Loucy (cell line): ENCODE measurements at regions not wholly inside any gene's neighbourhood (a gene's known extent, or its start where the extent isn't known, plus 50 kb on each side); places are given as distances from the start of the nearest gene placed in this dataset.

ENCODE experiments used
- H2AFZ ChIP-seq: fragments of 200-600 bp; sonication (generic); 2 replicates; pipeline ENCODE4 v1.6.0; 2016; ENCODE audit warnings: antibody characterized with exemption, mild to moderate bottlenecking, low read length, moderate library complexity
- H3F3A ChIP-seq: fragments of 200-600 bp; 2 replicates; pipeline ENCODE4 v1.6.0; 2016; ENCODE audit warnings: antibody characterized with exemption, low read depth, mild to moderate bottlenecking
- H3K27me3 ChIP-seq: fragments of 200-600 bp; sonication (generic); 2 replicates; pipeline ENCODE4 v1.6.1; 2014; ENCODE audit warnings: low read length, mild to moderate bottlenecking; ENCODE audit not compliant: insufficient read depth, poor library complexity, severe bottlenecking
- H3K36me3 ChIP-seq: fragments of 200-600 bp; sonication (generic); 2 replicates; pipeline ENCODE4 v1.6.1; 2016; ENCODE audit warnings: low read length; ENCODE audit not compliant: insufficient read depth
- H3K4me1 ChIP-seq: fragments of 200-600 bp; sonication (generic); 2 replicates; pipeline ENCODE4 v1.5.1; 2014; ENCODE audit warnings: low read length, mild to moderate bottlenecking; ENCODE audit not compliant: insufficient read depth, poor library complexity, severe bottlenecking
- H3K4me2 ChIP-seq: fragments of 200-600 bp; sonication (generic); 2 replicates; pipeline ENCODE4 v1.6.0; 2014; ENCODE audit warnings: antibody characterized with exemption, low read length, low read depth, mild to moderate bottlenecking; ENCODE audit not compliant: poor library complexity, severe bottlenecking
- H3K4me3 ChIP-seq: fragments of 200-600 bp; sonication (generic); 2 replicates; pipeline ENCODE4 v1.5.1; 2014; ENCODE audit warnings: low read length, mild to moderate bottlenecking, mixed read lengths; ENCODE audit not compliant: poor library complexity, severe bottlenecking
- H3K79me2 ChIP-seq: fragments of 200-600 bp; sonication (generic); 2 replicates; pipeline ENCODE4 v1.6.1; 2014; ENCODE audit warnings: low read length; ENCODE audit not compliant: insufficient read depth
- H3K9ac ChIP-seq: fragments of 200-600 bp; sonication (generic); 2 replicates; pipeline ENCODE4 v1.6.0; 2014; ENCODE audit warnings: mild to moderate bottlenecking, low read depth, low read length, moderate library complexity; ENCODE audit not compliant: poor library complexity, severe bottlenecking
- H3K9me2 ChIP-seq: fragments of 200-600 bp; sonication (generic); replicated peaks from 2 replicates; pipeline ENCODE4 v1.6.1; 2016; ENCODE audit warnings: low read depth, low read length, mixed read lengths
- H3K9me3 ChIP-seq: fragments of 200-600 bp; sonication (generic); 2 replicates; pipeline ENCODE4 v1.6.1; 2014; ENCODE audit warnings: mild to moderate bottlenecking, antibody characterized with exemption, low read length, low read depth; ENCODE audit not compliant: insufficient read depth
- H4K20me1 ChIP-seq: fragments of 200-600 bp; sonication (generic); 2 replicates; pipeline ENCODE4 v1.6.0; 2014; ENCODE audit warnings: antibody characterized with exemption, low read length, mild to moderate bottlenecking; ENCODE audit not compliant: insufficient read depth, poor library complexity, severe bottlenecking
- CTCF ChIP-seq: fragments of 200-600 bp; sonication (generic); conservative IDR thresholded peaks from 2 replicates; pipeline ENCODE4 v1.5.1; 2014; ENCODE audit warnings: mild to moderate bottlenecking, antibody characterized with exemption, low read length
- EZH2phosphoT487 ChIP-seq: fragments of 200-600 bp; IDR thresholded peaks from 2 replicates; pipeline ENCODE4 v1.6.1; 2018; ENCODE audit warnings: antibody characterized with exemption, mild to moderate bottlenecking, moderate library complexity, borderline replicate concordance

GRCh38 chr11:119496997-119497396, 74.0 kb upstream of the THY1 start:
- H3K9me2 ChIP-seq, result no peaks in the 10 kb centered on the region
- no peak overlapping the region for H3K4me2 ChIP-seq
- no peaks in the 10 kb centered on the region for H3K36me3 ChIP-seq
- H2AFZ ChIP-seq, result no peak overlapping the region
- TF ChIP-seq EZH2phosphoT487, result no peak
- H3K4me3 ChIP-seq, result no peak overlapping the region
- H3K79me2 ChIP-seq, result no peaks in the 10 kb centered on the region
- no peaks in the 10 kb centered on the region for H3K4me1 ChIP-seq
- no peaks in the 10 kb centered on the region for H4K20me1 ChIP-seq
- no peaks in the 10 kb centered on the region for H3F3A ChIP-seq
- no peak overlapping the region for H3K9ac ChIP-seq
- H3K27me3 ChIP-seq, result no peaks in the 10 kb centered on the region
- H3K9me3 ChIP-seq, result no peaks in the 10 kb centered on the region

GRCh38 chr11:119496469-119496868, 73.5 kb upstream of the THY1 start:
- H3K9me3 ChIP-seq, result no peaks in the 10 kb centered on the region
- H3F3A ChIP-seq, result no peaks in the 10 kb centered on the region
- H3K9me2 ChIP-seq, result no peaks in the 10 kb centered on the region
- no peaks in the 10 kb centered on the region for H3K36me3 ChIP-seq
- TF ChIP-seq EZH2phosphoT487 (no peak), CTCF (no peak)
- H3K4me2 ChIP-seq, result no peak overlapping the region
- no peak overlapping the region for H3K4me3 ChIP-seq
- no peak overlapping the region for H2AFZ ChIP-seq
- H3K4me1 ChIP-seq, result no peaks in the 10 kb centered on the region
- no peaks in the 10 kb centered on the region for H4K20me1 ChIP-seq
- H3K79me2 ChIP-seq, result no peaks in the 10 kb centered on the region
- H3K9ac ChIP-seq, result no peak overlapping the region
- H3K27me3 ChIP-seq, result no peaks in the 10 kb centered on the region

- Histone ChIP-seq H3F3A (no peaks in the 10 kb centered on the region), H3K27me3 (no peaks in the 10 kb centered on the region), H4K20me1 (no peaks in the 10 kb centered on the region), H3K9ac (no peak overlapping the region), H3K9me2 (no peaks in the 10 kb centered on the region), H3K36me3 (no peaks in the 10 kb centered on the region), H3K79me2 (no peaks in the 10 kb centered on the region), H3K4me1 (no peaks in the 10 kb centered on the region), H3K4me3 (no peak overlapping the region), H2AFZ (no peak overlapping the region), H3K4me2 (no peak overlapping the region), H3K9me3 (no peaks in the 10 kb centered on the region)
- TF ChIP-seq CTCF (no peak), EZH2phosphoT487 (no peak)
These were observed 70.7 kb upstream of the THY1 start for GRCh38 chr11:119493712-119494111.

GRCh38 chr11:119491753-119492510, 69.0 kb upstream of the THY1 start:
- no peaks in the 10 kb centered on the region for H3K9me3 ChIP-seq
- H4K20me1 ChIP-seq, result no peaks in the 10 kb centered on the region
- H3K79me2 ChIP-seq, result no peaks in the 10 kb centered on the region
- no peak overlapping the region for H2AFZ ChIP-seq
- H3K4me3 ChIP-seq, result no peak overlapping the region
- H3F3A ChIP-seq, result no peaks in the 10 kb centered on the region
- no peak overlapping the region for H3K4me2 ChIP-seq
- no peaks in the 10 kb centered on the region for H3K27me3 ChIP-seq
- no peak overlapping the region for H3K9ac ChIP-seq
- no peaks in the 10 kb centered on the region for H3K36me3 ChIP-seq
- TF ChIP-seq CTCF (no peak; the same call in 1 of the 2 replicates), EZH2phosphoT487 (no peak)
- H3K4me1 ChIP-seq, result no peaks in the 10 kb centered on the region
- H3K9me2 ChIP-seq, result no peaks in the 10 kb centered on the region
